ACC112 (cell line): ENCODE measurements at regions not wholly inside any gene's neighbourhood (a gene's known extent, or its start where the extent isn't known, plus 50 kb on each side); places are given as distances from the start of the nearest gene placed in this dataset.
A peak's percentile ranks its signal among the peaks of the same experiment; 100 is the strongest.

Source experiments
- H2AFZ ChIP-seq: fragments of 200-600 bp; sonication (generic); one replicate; pipeline ENCODE4 v1.6.0; 2017; ENCODE audit warnings: antibody characterized with exemption, low read length; ENCODE audit not compliant: unreplicated experiment
- H3K27ac ChIP-seq: fragments of 200-600 bp; sonication (generic); 2 replicates; pipeline ENCODE4 v1.5.1; 2014; ENCODE audit warnings: low read depth, mild to moderate bottlenecking, antibody characterized with exemption, low read length, moderate library complexity
- H3K27me3 ChIP-seq: fragments of 200-600 bp; sonication (generic); 2 replicates; pipeline ENCODE4 v1.6.1; 2014; ENCODE audit warnings: mild to moderate bottlenecking, antibody characterized with exemption, low read length, moderate library complexity, mixed read lengths; ENCODE audit not compliant: insufficient read depth
- H3K36me3 ChIP-seq: fragments of 200-600 bp; sonication (generic); 2 replicates; pipeline ENCODE4 v1.6.1; 2016; ENCODE audit warnings: mild to moderate bottlenecking, antibody characterized with exemption, low read length, moderate library complexity, mixed read lengths; ENCODE audit not compliant: insufficient read depth
- H3K4me1 ChIP-seq: fragments of 200-600 bp; sonication (generic); one replicate; pipeline ENCODE4 v1.6.1; 2016; ENCODE audit warnings: low read length, mixed read lengths; ENCODE audit not compliant: insufficient read depth, unreplicated experiment, control insufficient read depth
- H3K4me3 ChIP-seq: fragments of 200-600 bp; sonication (generic); 2 replicates; pipeline ENCODE4 v1.5.1; 2014; ENCODE audit warnings: mild to moderate bottlenecking, low read depth, low read length
- H3K79me2 ChIP-seq: fragments of 200-600 bp; sonication (generic); one replicate; pipeline ENCODE4 v1.6.0; 2016; ENCODE audit warnings: low read length; ENCODE audit not compliant: control insufficient read depth, unreplicated experiment, insufficient read depth

DNA sequence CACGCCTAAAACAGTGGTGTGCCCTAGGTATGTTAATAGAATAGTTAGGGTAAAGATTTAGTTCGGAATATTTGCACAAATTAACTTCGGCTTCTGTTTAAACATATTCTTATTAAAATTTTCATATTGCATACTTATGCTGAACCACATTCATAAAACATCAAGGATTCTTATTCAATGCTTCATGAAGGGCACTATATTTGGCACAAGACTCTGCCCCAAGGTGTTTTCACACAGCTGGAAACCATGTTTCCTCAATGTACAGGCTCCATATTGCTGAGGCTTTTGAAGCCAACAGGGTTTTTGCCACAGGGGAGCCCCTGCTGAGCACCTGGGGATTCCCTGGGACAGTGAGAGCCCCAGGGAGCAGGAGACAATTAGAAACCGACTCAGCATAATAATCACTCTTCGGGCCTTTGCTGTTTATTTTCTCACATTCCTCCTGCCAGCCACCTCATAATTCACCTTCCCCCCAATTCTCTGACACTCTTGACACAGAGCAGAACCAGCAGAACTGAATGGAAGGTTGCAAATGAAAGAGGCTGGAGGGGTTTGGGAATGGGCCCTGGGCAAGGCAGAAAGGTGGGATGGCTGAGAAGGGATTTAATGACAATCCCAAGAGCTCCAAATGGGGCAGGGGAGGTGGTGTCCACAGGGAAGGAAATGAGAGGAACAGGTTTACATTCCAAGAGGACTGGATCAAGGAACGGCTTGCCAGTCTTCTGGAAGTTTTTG, 72.3 kb upstream of the POMP start:
- Histone ChIP-seq H3K36me3 (no peaks in the 10 kb centered on the region), H3K27ac (no peak overlapping the region), H3K4me3 (no peak overlapping the region), H3K79me2 (no peaks in the 10 kb centered on the region), H3K4me1 (peaks cover 5% of the 10 kb centered on the region), H3K27me3 (no peaks in the 10 kb centered on the region), H2AFZ (no peak overlapping the region)

DNA sequence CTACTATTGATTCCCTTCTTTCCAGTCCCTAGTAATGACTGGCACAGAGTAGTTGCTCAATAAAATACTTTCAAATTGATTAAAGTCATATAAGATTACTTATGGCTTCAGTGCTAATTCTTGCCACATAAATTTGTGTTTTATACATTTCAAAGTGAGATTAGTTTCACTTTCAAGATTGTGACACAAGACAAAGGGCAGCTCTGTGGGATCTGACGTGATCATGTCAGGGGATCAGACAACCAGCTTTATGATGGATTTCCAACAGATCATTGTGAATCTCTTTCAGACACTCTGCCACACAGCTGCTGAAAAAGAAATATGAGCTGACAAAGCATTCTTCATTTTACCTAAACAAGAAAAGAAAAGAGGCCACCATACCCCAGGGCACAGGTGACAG, 73.4 kb upstream of the POMP start:
- Histone ChIP-seq H3K36me3 (no peaks in the 10 kb centered on the region), H3K79me2 (no peaks in the 10 kb centered on the region), H3K27me3 (no peaks in the 10 kb centered on the region), H3K4me1 (peaks cover 5% of the 10 kb centered on the region), H3K27ac (no peak overlapping the region), H2AFZ (no peak overlapping the region), H3K4me3 (no peak overlapping the region)

DNA sequence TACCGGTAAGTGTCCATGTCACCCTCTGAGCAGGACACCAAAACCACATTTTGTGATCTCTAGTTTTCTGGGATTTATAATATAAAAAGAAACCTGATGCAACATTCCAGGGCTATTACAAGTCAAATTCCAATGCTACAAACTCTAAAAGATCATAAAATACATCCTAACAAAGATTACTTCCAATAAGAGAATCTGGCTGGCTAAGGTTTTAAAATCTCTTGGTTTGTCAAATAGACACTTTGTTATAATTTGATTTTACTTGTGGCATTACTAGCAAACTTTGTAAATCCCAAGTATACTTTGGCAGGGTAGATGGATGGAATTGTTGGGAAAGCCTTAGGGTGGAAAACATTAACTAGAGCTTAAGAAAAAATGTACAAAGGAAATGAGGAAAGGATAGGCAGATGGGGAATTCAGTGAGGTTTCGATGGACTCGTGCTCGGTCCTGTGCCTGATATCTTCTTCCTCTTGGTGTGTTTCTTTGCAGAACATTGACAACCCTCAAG, 74.0 kb upstream of the POMP start:
- Histone ChIP-seq H3K4me3 (no peak overlapping the region), H3K27ac (peak overlapping the region; percentile 9; the same call in 1 of the 2 replicates), H2AFZ (no peak overlapping the region), H3K79me2 (no peaks in the 10 kb centered on the region), H3K36me3 (no peaks in the 10 kb centered on the region), H3K4me1 (peaks cover 5% of the 10 kb centered on the region), H3K27me3 (no peaks in the 10 kb centered on the region)

DNA sequence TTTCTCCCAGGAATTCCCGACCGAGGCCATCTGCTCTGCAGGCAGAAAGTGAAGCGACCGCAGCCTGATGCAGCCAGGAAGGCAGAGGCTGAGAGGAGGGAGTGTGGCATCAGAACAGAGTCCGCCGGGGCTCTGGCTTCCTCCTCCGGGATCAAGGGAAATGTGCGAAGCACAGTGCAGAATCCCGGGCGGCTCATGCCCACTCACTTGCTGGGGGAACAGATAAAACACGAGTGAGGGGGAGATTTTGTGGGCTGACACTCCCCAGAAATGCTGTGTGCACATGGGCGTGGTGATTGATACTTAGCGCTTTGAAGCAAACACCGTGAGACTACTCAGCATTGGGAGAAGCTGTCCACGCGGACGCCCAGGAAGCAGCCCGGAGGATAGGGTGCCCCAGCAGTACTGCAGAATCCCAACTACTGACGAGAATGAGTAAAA, 75.3 kb upstream of the POMP start:
- H3K27me3 ChIP-seq, result no peaks in the 10 kb centered on the region
- H3K27ac ChIP-seq, result no peak overlapping the region
- H3K36me3 ChIP-seq, result no peaks in the 10 kb centered on the region
- no peak overlapping the region for H3K4me3 ChIP-seq
- peaks cover 5% of the 10 kb centered on the region for H3K4me1 ChIP-seq
- H2AFZ ChIP-seq, result no peak overlapping the region
- no peaks in the 10 kb centered on the region for H3K79me2 ChIP-seq

DNA sequence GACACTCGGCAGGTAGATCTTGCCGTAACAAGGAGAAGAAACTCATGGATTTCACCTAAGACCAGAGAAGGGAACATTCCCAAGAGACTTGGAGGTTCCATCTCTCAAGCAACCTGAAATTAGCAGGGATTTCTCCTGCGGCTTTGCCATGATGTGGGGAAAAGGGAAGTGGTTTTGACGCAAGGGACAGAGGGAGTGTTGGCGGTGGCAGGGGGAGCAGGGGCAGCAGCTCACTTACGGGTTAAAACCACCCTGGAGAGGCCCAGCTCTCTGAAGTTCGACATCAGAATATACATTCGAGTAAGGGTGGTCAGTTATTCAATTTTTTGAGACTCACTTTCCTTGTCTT, 76.1 kb upstream of the POMP start:
- Histone ChIP-seq H2AFZ (no peak overlapping the region), H3K79me2 (no peaks in the 10 kb centered on the region), H3K4me3 (no peak overlapping the region), H3K36me3 (no peaks in the 10 kb centered on the region), H3K27me3 (no peaks in the 10 kb centered on the region), H3K4me1 (peaks cover 5% of the 10 kb centered on the region), H3K27ac (no peak overlapping the region)

DNA sequence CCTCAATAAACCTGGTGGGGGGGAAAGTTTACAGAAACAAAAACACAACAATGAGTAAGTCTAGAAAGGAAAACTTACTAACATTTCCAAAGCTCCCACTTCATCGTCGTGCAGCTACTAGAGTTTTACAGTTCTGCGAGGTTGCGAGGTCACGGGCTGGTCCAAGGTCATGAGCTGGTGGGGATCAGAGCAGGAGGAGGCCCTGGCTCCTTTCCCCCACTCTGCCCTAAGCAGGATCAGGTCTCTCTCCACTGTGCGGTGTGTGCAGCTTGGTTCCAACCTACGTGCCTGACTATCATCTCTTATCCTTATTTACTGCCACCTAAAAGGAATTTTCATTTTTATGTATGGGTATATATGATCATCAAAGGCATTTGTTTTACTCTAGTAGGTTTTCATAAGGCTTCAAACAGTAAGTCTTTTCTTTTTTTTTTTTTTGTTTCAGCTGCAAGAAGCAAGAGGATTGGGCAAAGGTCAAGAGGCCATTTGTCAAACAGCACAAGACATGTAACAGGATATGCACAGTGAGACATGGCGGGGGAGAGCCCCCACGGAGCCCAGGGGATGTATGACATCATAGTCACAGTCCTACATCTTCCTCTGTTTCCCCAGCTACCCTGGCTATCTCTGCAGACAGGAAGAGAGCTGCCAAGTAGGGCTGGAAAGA, 76.6 kb upstream of the POMP start:
- H3K27me3 ChIP-seq, result no peaks in the 10 kb centered on the region
- H3K36me3 ChIP-seq, result no peaks in the 10 kb centered on the region
- H3K4me3 ChIP-seq, result no peak overlapping the region
- H3K79me2 ChIP-seq, result no peaks in the 10 kb centered on the region
- H3K27ac ChIP-seq, result no peak overlapping the region
- no peak overlapping the region for H2AFZ ChIP-seq
- H3K4me1 ChIP-seq, result peaks cover 5% of the 10 kb centered on the region

DNA sequence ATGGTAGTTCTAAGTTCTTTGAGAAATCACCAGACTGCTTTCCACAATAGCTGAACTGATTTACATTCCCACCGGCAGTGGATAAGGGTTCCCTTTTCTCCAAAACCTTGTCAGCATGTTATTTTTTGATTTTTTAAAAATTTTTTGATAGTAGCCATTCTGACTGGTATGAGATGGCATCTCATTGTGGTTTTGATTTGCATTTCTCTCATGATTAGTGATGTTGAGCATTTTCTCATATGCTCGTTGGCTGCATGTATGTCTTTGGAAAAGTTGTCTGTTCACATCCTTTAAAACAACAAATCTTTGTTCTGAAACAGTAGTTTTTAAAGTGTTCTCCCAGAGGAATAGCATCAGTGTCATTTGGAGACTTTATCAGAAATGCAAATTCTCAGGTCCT, 77.5 kb upstream of the POMP start:
- Histone ChIP-seq H3K27me3 (no peaks in the 10 kb centered on the region), H3K4me3 (no peak overlapping the region), H2AFZ (no peak overlapping the region), H3K4me1 (peaks cover 5% of the 10 kb centered on the region), H3K79me2 (no peaks in the 10 kb centered on the region), H3K27ac (no peak overlapping the region), H3K36me3 (no peaks in the 10 kb centered on the region)

DNA sequence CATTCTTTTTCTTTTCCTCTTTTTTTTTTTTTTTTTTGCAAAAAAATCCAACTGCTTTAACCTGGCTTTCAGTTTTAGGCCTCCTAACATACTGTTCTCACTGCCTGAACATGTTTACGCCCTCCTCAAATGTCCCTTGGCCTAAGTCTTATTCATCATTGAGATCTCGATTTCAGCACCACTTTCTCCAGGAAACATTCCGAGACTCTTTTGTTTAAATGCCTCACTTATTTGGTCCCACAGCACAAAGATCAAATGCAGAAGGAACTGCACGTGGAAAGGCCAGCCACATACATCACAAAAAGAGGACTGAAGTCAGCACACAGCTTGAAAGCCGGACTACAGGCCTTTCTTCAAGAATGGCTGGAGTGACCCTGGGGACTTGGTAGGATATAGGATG, 79.2 kb upstream of the POMP start:
- Histone ChIP-seq H3K36me3 (no peaks in the 10 kb centered on the region), H2AFZ (no peak overlapping the region), H3K27me3 (no peaks in the 10 kb centered on the region), H3K4me3 (no peak overlapping the region), H3K79me2 (no peaks in the 10 kb centered on the region), H3K27ac (no peak overlapping the region), H3K4me1 (no peaks in the 10 kb centered on the region)

DNA sequence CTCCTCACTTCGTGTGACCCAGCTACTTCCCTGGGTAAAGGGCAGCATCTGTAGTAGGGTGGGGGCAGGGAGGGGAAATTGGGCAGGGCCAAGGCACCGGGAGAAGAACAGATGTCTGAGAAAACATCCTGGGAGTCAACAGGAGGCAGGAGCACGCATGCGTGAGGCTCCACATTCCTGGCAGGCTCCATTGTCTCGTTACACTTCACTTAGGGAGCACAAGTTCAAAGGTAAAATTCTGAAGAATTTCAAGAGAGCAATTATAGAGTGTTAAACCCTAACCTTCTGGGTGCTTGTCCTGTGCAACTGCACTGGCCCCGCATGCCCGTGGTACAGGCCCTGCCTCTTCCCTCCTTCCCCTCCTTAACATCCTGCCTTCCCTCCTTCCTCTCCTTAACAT, 79.6 kb upstream of the POMP start:
- no peak overlapping the region for H2AFZ ChIP-seq
- H3K4me1 ChIP-seq, result peaks cover 3% of the 10 kb centered on the region
- no peak overlapping the region for H3K4me3 ChIP-seq
- H3K36me3 ChIP-seq, result no peaks in the 10 kb centered on the region
- H3K79me2 ChIP-seq, result no peaks in the 10 kb centered on the region
- H3K27me3 ChIP-seq, result no peaks in the 10 kb centered on the region
- H3K27ac ChIP-seq, result no peak overlapping the region

DNA sequence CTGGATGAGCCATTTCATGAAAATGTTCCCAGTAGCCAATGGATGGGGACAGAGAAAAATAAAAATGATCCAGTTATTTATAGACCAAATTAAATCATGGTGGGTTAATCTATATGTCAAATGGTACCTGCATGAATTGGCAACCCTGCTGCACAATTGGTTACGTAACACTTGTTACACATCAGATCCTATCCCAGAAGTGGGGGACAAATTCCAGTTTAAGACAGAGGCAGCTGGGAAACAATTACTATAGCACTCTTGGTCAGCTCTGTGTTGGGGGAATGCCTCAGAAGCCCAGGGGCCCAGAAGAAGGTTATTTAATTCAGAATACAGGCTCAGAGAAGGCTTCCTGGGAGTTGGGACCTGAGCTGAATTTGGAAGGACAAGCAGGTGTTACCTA, 81.1 kb upstream of the FLT1 start:
- peaks cover 5% of the 10 kb centered on the region for H3K4me1 ChIP-seq
- H3K27ac ChIP-seq, result no peak overlapping the region
- no peaks in the 10 kb centered on the region for H3K27me3 ChIP-seq
- H3K79me2 ChIP-seq, result no peaks in the 10 kb centered on the region
- no peak overlapping the region for H3K4me3 ChIP-seq
- H2AFZ ChIP-seq, result no peak overlapping the region
- H3K36me3 ChIP-seq, result no peaks in the 10 kb centered on the region

DNA sequence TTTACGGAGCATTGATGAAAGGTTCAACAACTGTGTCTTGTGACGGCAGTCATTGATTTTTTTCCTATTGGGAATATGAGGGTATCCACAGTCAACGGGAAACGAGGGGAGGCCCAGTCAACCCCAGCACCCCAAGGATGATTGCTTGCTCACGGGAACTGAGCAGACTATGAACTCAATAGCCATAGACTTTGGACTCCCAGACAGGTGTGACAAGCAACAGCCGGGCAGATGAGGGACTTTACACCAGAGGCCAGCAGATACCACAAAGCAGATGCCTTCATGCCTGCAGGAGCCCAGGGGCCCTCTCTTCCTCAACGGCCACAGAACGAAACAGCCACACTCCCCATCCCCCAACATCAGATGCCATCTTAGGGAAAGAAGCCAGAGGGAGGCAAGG, 80.3 kb upstream of the FLT1 start:
- Histone ChIP-seq H2AFZ (no peak overlapping the region), H3K36me3 (no peaks in the 10 kb centered on the region), H3K27ac (peak overlapping the region; percentile 53; the same call in 1 of the 2 replicates), H3K4me1 (peaks cover 5% of the 10 kb centered on the region), H3K27me3 (no peaks in the 10 kb centered on the region), H3K79me2 (no peaks in the 10 kb centered on the region), H3K4me3 (no peak overlapping the region)
